ENCODE measurements at regions not wholly inside any gene's neighbourhood (a gene's known extent, or its start where the extent isn't known, plus 50 kb on each side); places are given as distances from the start of the nearest gene placed in this dataset.

- DNase-seq (ENCODE audit: low spot score), result no peak
Measured at GRCh38 chr18:78071166-78071710, 821.6 kb downstream of the GALR1 start.

GRCh38 chr18:78071776-78072175 is 822.1 kb downstream of the GALR1 start:
- DNase-seq (ENCODE audit: low spot score), result no peak

GRCh38 chr18:78072375-78072774 is 822.7 kb downstream of the GALR1 start:
- DNase-seq (ENCODE audit: low spot score), result no peak

GRCh38 chr18:78073275-78073674 is 823.6 kb downstream of the GALR1 start:
- DNase-seq (ENCODE audit: low spot score), result no peak

- DNase-seq (ENCODE audit: low spot score), result no peak
Measured at GRCh38 chr18:78074400-78075020, 824.9 kb downstream of the GALR1 start.

GRCh38 chr18:78080081-78080480 is 830.4 kb downstream of the GALR1 start:
- no peak for DNase-seq (ENCODE audit: low spot score)

- DNase-seq (ENCODE audit: low spot score), result no peak
Measured at GRCh38 chr18:78080761-78081160, 831.1 kb downstream of the GALR1 start.

- no peak for DNase-seq (ENCODE audit: low spot score)
Measured at GRCh38 chr18:78082816-78083215, 833.2 kb downstream of the GALR1 start.

GRCh38 chr18:78085241-78086185 is 835.9 kb downstream of the GALR1 start:
- DNase-seq (ENCODE audit: low spot score), result no peak

- DNase-seq (ENCODE audit: low spot score), result no peak
Measured at GRCh38 chr18:78086931-78087330, 837.3 kb downstream of the GALR1 start.

GRCh38 chr18:78087338-78087737 is 837.7 kb downstream of the GALR1 start:
- no peak for DNase-seq (ENCODE audit: low spot score)

GRCh38 chr18:78090584-78090983 is 840.9 kb downstream of the GALR1 start:
- no peak for DNase-seq (ENCODE audit: low spot score)

- no peak for DNase-seq (ENCODE audit: low spot score)
Measured at GRCh38 chr18:78092901-78093300, 843.3 kb downstream of the GALR1 start.

- no peak for DNase-seq (ENCODE audit: low spot score)
Measured at GRCh38 chr18:78099979-78100588, 850.4 kb downstream of the GALR1 start.

GRCh38 chr18:78101091-78101490 is 851.4 kb downstream of the GALR1 start:
- DNase-seq (ENCODE audit: low spot score), result no peak

- no peak for DNase-seq (ENCODE audit: low spot score)
Measured at GRCh38 chr18:78102135-78102534, 852.5 kb downstream of the GALR1 start.

- no peak for DNase-seq (ENCODE audit: low spot score)
Measured at GRCh38 chr18:78105611-78106010, 856.0 kb downstream of the GALR1 start.

- DNase-seq (ENCODE audit: low spot score), result no peak
Measured at GRCh38 chr18:78106946-78107345, 857.3 kb downstream of the GALR1 start.

GRCh38 chr18:78107363-78107762 is 857.7 kb downstream of the GALR1 start:
- DNase-seq (ENCODE audit: low spot score), result no peak

GRCh38 chr18:78108554-78108953 is 858.9 kb downstream of the GALR1 start:
- no peak for DNase-seq (ENCODE audit: low spot score)

- no peak for DNase-seq (ENCODE audit: low spot score)
Measured at GRCh38 chr18:78113136-78113939, 863.7 kb downstream of the GALR1 start.

GRCh38 chr18:78113940-78114251 is 864.2 kb downstream of the GALR1 start:
- DNase-seq (ENCODE audit: low spot score), result no peak
